ENCODE measurements at regions not wholly inside any gene's neighbourhood (a gene's known extent, or its start where the extent isn't known, plus 50 kb on each side); places are given as distances from the start of the nearest gene placed in this dataset.
A peak's percentile ranks its signal among the peaks of the same experiment; 100 is the strongest.

- TF ChIP-seq, protein P1, sequence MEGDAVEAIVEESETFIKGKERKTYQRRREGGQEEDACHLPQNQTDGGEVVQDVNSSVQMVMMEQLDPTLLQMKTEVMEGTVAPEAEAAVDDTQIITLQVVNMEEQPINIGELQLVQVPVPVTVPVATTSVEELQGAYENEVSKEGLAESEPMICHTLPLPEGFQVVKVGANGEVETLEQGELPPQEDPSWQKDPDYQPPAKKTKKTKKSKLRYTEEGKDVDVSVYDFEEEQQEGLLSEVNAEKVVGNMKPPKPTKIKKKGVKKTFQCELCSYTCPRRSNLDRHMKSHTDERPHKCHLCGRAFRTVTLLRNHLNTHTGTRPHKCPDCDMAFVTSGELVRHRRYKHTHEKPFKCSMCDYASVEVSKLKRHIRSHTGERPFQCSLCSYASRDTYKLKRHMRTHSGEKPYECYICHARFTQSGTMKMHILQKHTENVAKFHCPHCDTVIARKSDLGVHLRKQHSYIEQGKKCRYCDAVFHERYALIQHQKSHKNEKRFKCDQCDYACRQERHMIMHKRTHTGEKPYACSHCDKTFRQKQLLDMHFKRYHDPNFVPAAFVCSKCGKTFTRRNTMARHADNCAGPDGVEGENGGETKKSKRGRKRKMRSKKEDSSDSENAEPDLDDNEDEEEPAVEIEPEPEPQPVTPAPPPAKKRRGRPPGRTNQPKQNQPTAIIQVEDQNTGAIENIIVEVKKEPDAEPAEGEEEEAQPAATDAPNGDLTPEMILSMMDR (IDR thresholded peaks at IDR 0.05; ENCODE audit: insufficient read depth, low read depth, low read length, missing control alignments), result no peak
- H3K4me3 ChIP-seq (ENCODE audit: low read depth, low read length), result no peak overlapping the region
- no peak for DNase-seq (ENCODE audit: low read depth)
These were observed 308.2 kb upstream of the NR5A2 start for GRCh38 chr1:199719156-199719842.

DNA sequence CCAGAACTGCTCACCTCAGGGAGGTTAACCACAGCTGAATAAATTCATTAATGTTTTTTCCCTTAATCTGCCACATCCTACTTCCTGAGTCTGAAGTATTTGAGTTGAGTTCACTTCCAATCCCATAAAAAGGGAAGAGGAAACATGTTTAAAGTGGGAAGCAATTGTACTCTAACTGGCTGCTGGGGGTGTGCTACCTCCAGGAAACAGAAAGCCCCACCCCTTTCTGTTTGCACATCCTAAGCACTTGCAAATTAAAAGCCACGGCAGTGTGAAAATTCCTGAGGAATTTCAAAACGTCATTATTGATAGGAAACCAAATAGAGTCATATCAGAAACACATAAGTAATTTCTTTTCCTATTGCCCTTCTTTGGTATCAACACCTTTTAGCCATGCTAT lies 307.0 kb upstream of the NR5A2 start:
- no peak for DNase-seq (ENCODE audit: low read depth)

DNA sequence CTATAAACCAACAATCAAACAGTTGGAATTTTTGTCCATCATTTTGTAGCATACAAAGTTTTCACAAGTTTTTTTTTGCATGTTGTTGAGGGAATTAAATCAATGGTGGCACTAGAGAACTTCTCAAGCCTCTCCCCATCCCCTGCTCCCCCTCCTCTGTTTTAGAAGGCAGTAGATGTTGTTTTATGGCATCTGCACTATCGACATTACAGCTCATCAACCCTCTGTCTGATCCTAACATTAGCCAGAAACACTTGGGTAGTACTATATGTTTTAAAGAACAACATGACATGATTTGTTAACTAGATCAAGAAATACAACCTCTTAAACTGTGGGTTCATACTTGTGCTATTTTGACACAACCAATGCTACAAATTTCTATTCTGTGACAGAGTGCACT lies 306.5 kb upstream of the NR5A2 start:
- H3K4me3 ChIP-seq (ENCODE audit: low read depth, low read length), result no peak overlapping the region
- TF ChIP-seq, protein P1 (IDR thresholded peaks at IDR 0.05; ENCODE audit: insufficient read depth, low read depth, low read length, missing control alignments), result no peak

More for the DNA sequence above, 307.0 kb upstream of the NR5A2 start:
- H3K4me3 ChIP-seq (ENCODE audit: low read depth, low read length), result no peak overlapping the region
- TF ChIP-seq, protein P1 (IDR thresholded peaks at IDR 0.05; ENCODE audit: insufficient read depth, low read depth, low read length, missing control alignments), result no peak

DNA sequence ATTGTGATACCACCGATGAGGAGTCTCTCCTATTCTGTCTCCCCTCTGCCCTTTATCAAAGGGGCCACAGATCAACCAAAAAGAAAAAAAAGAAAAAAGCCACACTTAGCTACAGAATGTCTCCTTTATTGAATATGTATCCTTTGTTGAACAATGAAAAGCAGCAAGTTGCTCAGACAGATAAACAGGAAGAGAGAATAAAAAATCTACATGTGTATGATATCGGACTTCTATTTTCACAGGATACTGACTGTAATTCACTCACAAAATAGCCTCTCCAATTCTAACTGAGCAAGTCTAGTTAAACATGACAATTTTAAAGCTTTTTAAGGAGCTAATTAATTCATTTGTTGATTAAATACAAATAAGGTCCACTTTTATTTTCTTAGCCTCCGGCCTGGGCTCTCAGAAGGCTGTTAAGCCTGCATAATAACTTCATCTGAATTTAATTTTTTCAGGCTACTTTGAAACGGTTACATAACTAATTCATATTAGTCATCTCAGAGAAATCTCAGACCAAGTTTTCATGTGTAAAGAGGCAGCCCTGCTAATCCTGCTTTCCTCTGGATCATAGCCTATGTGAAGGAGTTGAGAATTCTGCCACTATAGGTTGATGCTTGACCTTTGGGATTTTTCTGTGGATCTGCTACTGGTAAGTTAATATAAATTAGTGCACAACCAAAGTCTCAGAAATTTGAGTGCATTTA lies 304.1 kb upstream of the NR5A2 start:
- TF ChIP-seq, protein P1 (IDR thresholded peaks at IDR 0.05; ENCODE audit: insufficient read depth, low read depth, low read length, missing control alignments), result no peak
- no peak for DNase-seq (ENCODE audit: low read depth)
- no peak overlapping the region for H3K4me3 ChIP-seq (ENCODE audit: low read depth, low read length)

More for the DNA sequence above, 306.5 kb upstream of the NR5A2 start:
- no peak for DNase-seq (ENCODE audit: low read depth)

GRCh38 chr1:199724049-199724448 lies 303.5 kb upstream of the NR5A2 start:
- TF ChIP-seq, protein P1 (IDR thresholded peaks at IDR 0.05; ENCODE audit: insufficient read depth, low read depth, low read length, missing control alignments), result no peak
- no peak for DNase-seq (ENCODE audit: low read depth)
- no peak overlapping the region for H3K4me3 ChIP-seq (ENCODE audit: low read depth, low read length)

GRCh38 chr1:199725002-199725565 lies 302.4 kb upstream of the NR5A2 start:
- TF ChIP-seq, protein P1 (IDR thresholded peaks at IDR 0.05; ENCODE audit: insufficient read depth, low read depth, low read length, missing control alignments), result no peak
- H3K4me3 ChIP-seq (ENCODE audit: low read depth, low read length), result no peak overlapping the region
- DNase-seq (ENCODE audit: low read depth), result peak; percentile 57

Measured in GM12865 (cell line).